HEK293 (cell line): ENCODE measurements at regions not wholly inside any gene's neighbourhood (a gene's known extent, or its start where the extent isn't known, plus 50 kb on each side); places are given as distances from the start of the nearest gene placed in this dataset.

Experiments
- EGR2 ChIP-seq: fragments of 450-650 bp; formaldehyde crosslinking; IDR thresholded peaks from 2 replicates; pipeline ENCODE4 v1.5.1; 2016; ENCODE audit warnings: low read depth, missing biosample characterization, missing genetic modification characterization
- GFI1B ChIP-seq: fragments of 450-650 bp; formaldehyde crosslinking; IDR thresholded peaks from 2 replicates; pipeline ENCODE4 v1.5.1; 2016; ENCODE audit warnings: missing biosample characterization, missing genetic modification characterization
- GLI4 ChIP-seq: fragments of 450-650 bp; formaldehyde crosslinking; IDR thresholded peaks from 2 replicates; pipeline ENCODE4 v1.5.1; 2016; ENCODE audit warnings: missing biosample characterization, missing genetic modification characterization
- INSM2 ChIP-seq: fragments of 450-650 bp; formaldehyde crosslinking; IDR thresholded peaks from 2 replicates; pipeline ENCODE4 v1.5.1; 2016; ENCODE audit warnings: missing biosample characterization, missing genetic modification characterization
- KLF10 ChIP-seq: fragments of 450-650 bp; IDR thresholded peaks from 2 replicates; pipeline ENCODE4 v1.5.1; 2018; ENCODE audit warnings: missing biosample characterization, mild to moderate bottlenecking, missing genetic modification characterization
- KLF9 ChIP-seq: fragments of 450-650 bp; formaldehyde crosslinking; IDR thresholded peaks from 2 replicates; pipeline ENCODE4 v1.5.1; 2016; ENCODE audit warnings: missing biosample characterization, missing genetic modification characterization, low read depth
- SETDB1 ChIP-seq: IDR thresholded peaks from one replicate; pipeline ENCODE4 v1.6.1; 2017; ENCODE audit warnings: mild to moderate bottlenecking, low read length, moderate library complexity, mixed read lengths; ENCODE audit not compliant: insufficient read length
- ZBTB8A ChIP-seq: fragments of 450-650 bp; formaldehyde crosslinking; IDR thresholded peaks from 2 replicates; pipeline ENCODE4 v1.5.1; 2016; ENCODE audit warnings: missing biosample characterization, missing genetic modification characterization
- ZNF211 ChIP-seq: fragments of 450-650 bp; formaldehyde crosslinking; IDR thresholded peaks from 2 replicates; pipeline ENCODE4 v1.5.1; 2016; ENCODE audit warnings: low read depth, missing biosample characterization, missing genetic modification characterization
- ZNF221 ChIP-seq: fragments of 450-650 bp; formaldehyde crosslinking; IDR thresholded peaks from 2 replicates; pipeline ENCODE4 v1.5.1; 2017; ENCODE audit warnings: missing biosample characterization, missing genetic modification characterization, borderline replicate concordance
- ZNF280C ChIP-seq: fragments of 450-650 bp; formaldehyde crosslinking; IDR thresholded peaks from 2 replicates; pipeline ENCODE4 v1.5.1; 2016; ENCODE audit warnings: missing biosample characterization, missing genetic modification characterization
- ZNF362 ChIP-seq: fragments of 450-650 bp; formaldehyde crosslinking; IDR thresholded peaks from 2 replicates; pipeline ENCODE4 v1.5.1; 2016; ENCODE audit warnings: missing biosample characterization, missing genetic modification characterization
- ZNF423 ChIP-seq: fragments of 450-650 bp; formaldehyde crosslinking; IDR thresholded peaks from 2 replicates; pipeline ENCODE4 v1.5.1; 2016; ENCODE audit warnings: missing biosample characterization, missing genetic modification characterization
- ZNF792 ChIP-seq: fragments of 450-650 bp; formaldehyde crosslinking; IDR thresholded peaks from 2 replicates; pipeline ENCODE4 v1.5.1; 2016; ENCODE audit warnings: missing biosample characterization, missing genetic modification characterization
- TF ChIP-seq, protein P1 (sequence below): fragments of 450-650 bp; formaldehyde crosslinking; IDR thresholded peaks from 2 replicates; pipeline ENCODE4 v1.5.1; 2016; ENCODE audit warnings: missing biosample characterization, missing genetic modification characterization
- TF ChIP-seq, protein P2 (sequence below): fragments of 450-650 bp; IDR thresholded peaks from 2 replicates; pipeline ENCODE4 v1.5.1; 2018; ENCODE audit warnings: missing biosample characterization, mild to moderate bottlenecking, missing genetic modification characterization
- TF ChIP-seq, protein P3 (sequence below): fragments of 450-650 bp; formaldehyde crosslinking; IDR thresholded peaks from 2 replicates; pipeline ENCODE4 v1.5.1; 2017; ENCODE audit warnings: missing biosample characterization, missing genetic modification characterization

GRCh38 chr1:38727684-38728584 is 131.6 kb downstream of the RRAGC start (continued):
- TF ChIP-seq ZNF423 (tag by site-specific recombination) (no peak), ZNF211 (tag by site-specific recombination) (no peak), KLF10 (tag by site-specific recombination) (no peak), GFI1B (tag by site-specific recombination) (no peak), ZNF280C (no peak), ZNF221 (no peak), INSM2 (tag by site-specific recombination) (no peak), ZNF792 (tag by site-specific recombination) (no peak), ZBTB8A (tag by site-specific recombination) (peak; percentile 24; the same call in 1 of the 2 replicates), GLI4 (no peak), ZNF362 (tag by site-specific recombination) (no peak), SETDB1 (no peak), KLF9 (tag by site-specific recombination) (0 out of 2 replicates have a peak, but pooled peaks have one; percentile 17), EGR2 (tag by site-specific recombination) (peak; percentile 94)
- TF ChIP-seq, protein P1, sequence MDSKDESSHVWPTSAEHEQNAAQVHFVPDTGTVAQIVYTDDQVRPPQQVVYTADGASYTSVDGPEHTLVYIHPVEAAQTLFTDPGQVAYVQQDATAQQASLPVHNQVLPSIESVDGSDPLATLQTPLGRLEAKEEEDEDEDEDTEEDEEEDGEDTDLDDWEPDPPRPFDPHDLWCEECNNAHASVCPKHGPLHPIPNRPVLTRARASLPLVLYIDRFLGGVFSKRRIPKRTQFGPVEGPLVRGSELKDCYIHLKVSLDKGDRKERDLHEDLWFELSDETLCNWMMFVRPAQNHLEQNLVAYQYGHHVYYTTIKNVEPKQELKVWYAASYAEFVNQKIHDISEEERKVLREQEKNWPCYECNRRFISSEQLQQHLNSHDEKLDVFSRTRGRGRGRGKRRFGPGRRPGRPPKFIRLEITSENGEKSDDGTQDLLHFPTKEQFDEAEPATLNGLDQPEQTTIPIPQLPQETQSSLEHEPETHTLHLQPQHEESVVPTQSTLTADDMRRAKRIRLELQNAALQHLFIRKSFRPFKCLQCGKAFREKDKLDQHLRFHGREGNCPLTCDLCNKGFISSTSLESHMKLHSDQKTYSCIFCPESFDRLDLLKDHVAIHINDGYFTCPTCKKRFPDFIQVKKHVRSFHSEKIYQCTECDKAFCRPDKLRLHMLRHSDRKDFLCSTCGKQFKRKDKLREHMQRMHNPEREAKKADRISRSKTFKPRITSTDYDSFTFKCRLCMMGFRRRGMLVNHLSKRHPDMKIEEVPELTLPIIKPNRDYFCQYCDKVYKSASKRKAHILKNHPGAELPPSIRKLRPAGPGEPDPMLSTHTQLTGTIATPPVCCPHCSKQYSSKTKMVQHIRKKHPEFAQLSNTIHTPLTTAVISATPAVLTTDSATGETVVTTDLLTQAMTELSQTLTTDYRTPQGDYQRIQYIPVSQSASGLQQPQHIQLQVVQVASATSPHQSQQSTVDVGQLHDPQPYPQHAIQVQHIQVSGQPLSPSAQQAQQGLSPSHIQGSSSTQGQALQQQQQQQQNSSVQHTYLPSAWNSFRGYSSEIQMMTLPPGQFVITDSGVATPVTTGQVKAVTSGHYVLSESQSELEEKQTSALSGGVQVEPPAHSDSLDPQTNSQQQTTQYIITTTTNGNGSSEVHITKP (tag by site-specific recombination): peak; percentile 42; the same call in 1 of the 2 replicates
- TF ChIP-seq, protein P2, sequence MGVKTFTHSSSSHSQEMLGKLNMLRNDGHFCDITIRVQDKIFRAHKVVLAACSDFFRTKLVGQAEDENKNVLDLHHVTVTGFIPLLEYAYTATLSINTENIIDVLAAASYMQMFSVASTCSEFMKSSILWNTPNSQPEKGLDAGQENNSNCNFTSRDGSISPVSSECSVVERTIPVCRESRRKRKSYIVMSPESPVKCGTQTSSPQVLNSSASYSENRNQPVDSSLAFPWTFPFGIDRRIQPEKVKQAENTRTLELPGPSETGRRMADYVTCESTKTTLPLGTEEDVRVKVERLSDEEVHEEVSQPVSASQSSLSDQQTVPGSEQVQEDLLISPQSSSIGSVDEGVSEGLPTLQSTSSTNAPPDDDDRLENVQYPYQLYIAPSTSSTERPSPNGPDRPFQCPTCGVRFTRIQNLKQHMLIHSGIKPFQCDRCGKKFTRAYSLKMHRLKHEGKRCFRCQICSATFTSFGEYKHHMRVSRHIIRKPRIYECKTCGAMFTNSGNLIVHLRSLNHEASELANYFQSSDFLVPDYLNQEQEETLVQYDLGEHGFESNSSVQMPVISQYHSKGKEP: no peak
- TF ChIP-seq, protein P3, sequence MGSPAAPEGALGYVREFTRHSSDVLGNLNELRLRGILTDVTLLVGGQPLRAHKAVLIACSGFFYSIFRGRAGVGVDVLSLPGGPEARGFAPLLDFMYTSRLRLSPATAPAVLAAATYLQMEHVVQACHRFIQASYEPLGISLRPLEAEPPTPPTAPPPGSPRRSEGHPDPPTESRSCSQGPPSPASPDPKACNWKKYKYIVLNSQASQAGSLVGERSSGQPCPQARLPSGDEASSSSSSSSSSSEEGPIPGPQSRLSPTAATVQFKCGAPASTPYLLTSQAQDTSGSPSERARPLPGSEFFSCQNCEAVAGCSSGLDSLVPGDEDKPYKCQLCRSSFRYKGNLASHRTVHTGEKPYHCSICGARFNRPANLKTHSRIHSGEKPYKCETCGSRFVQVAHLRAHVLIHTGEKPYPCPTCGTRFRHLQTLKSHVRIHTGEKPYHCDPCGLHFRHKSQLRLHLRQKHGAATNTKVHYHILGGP (tag by site-specific recombination): no peak
